ENCODE measurements at regions not wholly inside any gene's neighbourhood (a gene's known extent, or its start where the extent isn't known, plus 50 kb on each side); places are given as distances from the start of the nearest gene placed in this dataset.

DNA sequence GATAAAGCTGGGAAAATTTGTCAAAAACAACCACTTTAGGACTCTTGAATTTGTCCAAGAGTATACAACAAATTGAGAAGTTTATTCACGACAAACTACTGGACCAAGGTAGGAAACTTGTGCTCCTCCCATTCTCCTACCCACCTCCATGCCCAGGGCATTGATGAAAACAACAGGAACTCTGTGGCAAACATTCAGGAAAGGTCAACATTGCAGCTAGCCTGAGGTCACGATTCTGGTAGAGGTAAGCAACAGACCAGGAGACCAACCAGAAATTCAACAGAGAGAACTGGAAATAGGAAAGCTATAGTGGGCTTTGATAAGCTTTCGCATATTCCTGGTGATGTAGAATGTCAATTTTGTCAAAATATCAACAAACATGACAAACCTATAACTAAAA lies 209.1 kb upstream of the CTAGE1 start:
- TF ChIP-seq ZNF302 (CRISPR knock-in tag; IDR thresholded peaks at IDR 0.05) (no peak), POLR2A (IDR thresholded peaks at IDR 0.05; ENCODE audit: low read length) (no peak), JUN (IDR thresholded peaks at IDR 0.05) (no peak), KDM1A (IDR thresholded peaks at IDR 0.05; ENCODE audit: low read depth) (no peak), EP300 (IDR thresholded peaks at IDR 0.05) (no peak), MAZ (IDR thresholded peaks at IDR 0.05; ENCODE audit: borderline replicate concordance, low read depth, low read length) (no peak), CEBPB (IDR thresholded peaks at IDR 0.05) (no peak), EHMT2 (IDR thresholded peaks at IDR 0.05; ENCODE audit: low read depth) (no peak), NFE2L2 (conservative IDR thresholded peaks at IDR 0.05; ENCODE audit: low read length) (no peak), SREBF2 (IDR thresholded peaks at IDR 0.05) (no peak), GATA3 (IDR thresholded peaks at IDR 0.05; ENCODE audit: borderline replicate concordance) (no peak)
- TF ChIP-seq, protein P1, sequence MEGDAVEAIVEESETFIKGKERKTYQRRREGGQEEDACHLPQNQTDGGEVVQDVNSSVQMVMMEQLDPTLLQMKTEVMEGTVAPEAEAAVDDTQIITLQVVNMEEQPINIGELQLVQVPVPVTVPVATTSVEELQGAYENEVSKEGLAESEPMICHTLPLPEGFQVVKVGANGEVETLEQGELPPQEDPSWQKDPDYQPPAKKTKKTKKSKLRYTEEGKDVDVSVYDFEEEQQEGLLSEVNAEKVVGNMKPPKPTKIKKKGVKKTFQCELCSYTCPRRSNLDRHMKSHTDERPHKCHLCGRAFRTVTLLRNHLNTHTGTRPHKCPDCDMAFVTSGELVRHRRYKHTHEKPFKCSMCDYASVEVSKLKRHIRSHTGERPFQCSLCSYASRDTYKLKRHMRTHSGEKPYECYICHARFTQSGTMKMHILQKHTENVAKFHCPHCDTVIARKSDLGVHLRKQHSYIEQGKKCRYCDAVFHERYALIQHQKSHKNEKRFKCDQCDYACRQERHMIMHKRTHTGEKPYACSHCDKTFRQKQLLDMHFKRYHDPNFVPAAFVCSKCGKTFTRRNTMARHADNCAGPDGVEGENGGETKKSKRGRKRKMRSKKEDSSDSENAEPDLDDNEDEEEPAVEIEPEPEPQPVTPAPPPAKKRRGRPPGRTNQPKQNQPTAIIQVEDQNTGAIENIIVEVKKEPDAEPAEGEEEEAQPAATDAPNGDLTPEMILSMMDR (IDR thresholded peaks at IDR 0.05): no peak
- TF ChIP-seq, protein P2, sequence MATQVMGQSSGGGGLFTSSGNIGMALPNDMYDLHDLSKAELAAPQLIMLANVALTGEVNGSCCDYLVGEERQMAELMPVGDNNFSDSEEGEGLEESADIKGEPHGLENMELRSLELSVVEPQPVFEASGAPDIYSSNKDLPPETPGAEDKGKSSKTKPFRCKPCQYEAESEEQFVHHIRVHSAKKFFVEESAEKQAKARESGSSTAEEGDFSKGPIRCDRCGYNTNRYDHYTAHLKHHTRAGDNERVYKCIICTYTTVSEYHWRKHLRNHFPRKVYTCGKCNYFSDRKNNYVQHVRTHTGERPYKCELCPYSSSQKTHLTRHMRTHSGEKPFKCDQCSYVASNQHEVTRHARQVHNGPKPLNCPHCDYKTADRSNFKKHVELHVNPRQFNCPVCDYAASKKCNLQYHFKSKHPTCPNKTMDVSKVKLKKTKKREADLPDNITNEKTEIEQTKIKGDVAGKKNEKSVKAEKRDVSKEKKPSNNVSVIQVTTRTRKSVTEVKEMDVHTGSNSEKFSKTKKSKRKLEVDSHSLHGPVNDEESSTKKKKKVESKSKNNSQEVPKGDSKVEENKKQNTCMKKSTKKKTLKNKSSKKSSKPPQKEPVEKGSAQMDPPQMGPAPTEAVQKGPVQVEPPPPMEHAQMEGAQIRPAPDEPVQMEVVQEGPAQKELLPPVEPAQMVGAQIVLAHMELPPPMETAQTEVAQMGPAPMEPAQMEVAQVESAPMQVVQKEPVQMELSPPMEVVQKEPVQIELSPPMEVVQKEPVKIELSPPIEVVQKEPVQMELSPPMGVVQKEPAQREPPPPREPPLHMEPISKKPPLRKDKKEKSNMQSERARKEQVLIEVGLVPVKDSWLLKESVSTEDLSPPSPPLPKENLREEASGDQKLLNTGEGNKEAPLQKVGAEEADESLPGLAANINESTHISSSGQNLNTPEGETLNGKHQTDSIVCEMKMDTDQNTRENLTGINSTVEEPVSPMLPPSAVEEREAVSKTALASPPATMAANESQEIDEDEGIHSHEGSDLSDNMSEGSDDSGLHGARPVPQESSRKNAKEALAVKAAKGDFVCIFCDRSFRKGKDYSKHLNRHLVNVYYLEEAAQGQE (IDR thresholded peaks at IDR 0.05): no peak
- TF ChIP-seq, protein P3, sequence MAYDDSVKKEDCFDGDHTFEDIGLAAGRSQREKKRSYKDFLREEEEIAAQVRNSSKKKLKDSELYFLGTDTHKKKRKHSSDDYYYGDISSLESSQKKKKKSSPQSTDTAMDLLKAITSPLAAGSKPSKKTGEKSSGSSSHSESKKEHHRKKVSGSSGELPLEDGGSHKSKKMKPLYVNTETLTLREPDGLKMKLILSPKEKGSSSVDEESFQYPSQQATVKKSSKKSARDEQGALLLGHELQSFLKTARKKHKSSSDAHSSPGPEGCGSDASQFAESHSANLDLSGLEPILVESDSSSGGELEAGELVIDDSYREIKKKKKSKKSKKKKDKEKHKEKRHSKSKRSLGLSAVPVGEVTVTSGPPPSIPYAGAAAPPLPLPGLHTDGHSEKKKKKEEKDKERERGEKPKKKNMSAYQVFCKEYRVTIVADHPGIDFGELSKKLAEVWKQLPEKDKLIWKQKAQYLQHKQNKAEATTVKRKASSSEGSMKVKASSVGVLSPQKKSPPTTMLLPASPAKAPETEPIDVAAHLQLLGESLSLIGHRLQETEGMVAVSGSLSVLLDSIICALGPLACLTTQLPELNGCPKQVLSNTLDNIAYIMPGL (CRISPR knock-in tag; IDR thresholded peaks at IDR 0.05; ENCODE audit: borderline replicate concordance): no peak
